Neural cell (in vitro differentiated cells): ENCODE measurements at regions not wholly inside any gene's neighbourhood (a gene's known extent, or its start where the extent isn't known, plus 50 kb on each side); places are given as distances from the start of the nearest gene placed in this dataset.

Source experiments
- H2AFZ ChIP-seq: fragments of 200-600, 300-800 bp; sonication (generic), shearing (Covaris generic); 2 replicates; pipeline ENCODE4 v1.6.0; 2014; ENCODE audit warnings: low read depth, mild to moderate bottlenecking, antibody characterized with exemption, low read length, moderate library complexity
- H3F3A ChIP-seq: fragments of 200-600 bp; shearing (Covaris generic); 2 replicates; pipeline ENCODE4 v1.6.1; 2016; ENCODE audit warnings: mild to moderate bottlenecking, moderate library complexity, mixed read lengths, antibody characterized with exemption, low read length; ENCODE audit not compliant: insufficient read depth, poor library complexity, severe bottlenecking
- H3K27ac ChIP-seq: fragments of 200-600, 300-800 bp; sonication (generic), shearing (Covaris generic); 2 replicates; pipeline ENCODE4 v1.5.1; 2014; ENCODE audit warnings: mild to moderate bottlenecking, low read length, moderate library complexity
- H3K27me3 ChIP-seq: fragments of 300-800, 200-600 bp; sonication (generic), shearing (Covaris generic); 2 replicates; pipeline ENCODE4 v1.6.0; 2014; ENCODE audit warnings: mild to moderate bottlenecking, low read depth, low read length, moderate library complexity; ENCODE audit not compliant: insufficient read depth
- H3K36me3 ChIP-seq: fragments of 300-800, 200-600 bp; sonication (generic), shearing (Covaris generic); 2 replicates; pipeline ENCODE4 v1.5.1; 2014; ENCODE audit warnings: mild to moderate bottlenecking, antibody characterized with exemption, low read length, moderate library complexity; ENCODE audit not compliant: insufficient read depth
- H3K4me2 ChIP-seq: fragments of 300-800, 200-600 bp; sonication (generic), shearing (Covaris generic); 2 replicates; pipeline ENCODE4 v1.6.0; 2014; ENCODE audit warnings: mild to moderate bottlenecking, low read length
- H3K4me3 ChIP-seq: fragments of 300-800, 200-600 bp; sonication (generic), shearing (Covaris generic); 2 replicates; pipeline ENCODE4 v1.5.1; 2014; ENCODE audit warnings: mild to moderate bottlenecking, low read length, moderate library complexity
- H3K79me2 ChIP-seq: fragments of 200-600 bp; shearing (Covaris generic); replicated peaks from 2 replicates; pipeline ENCODE4 v1.6.0; 2014; ENCODE audit warnings: mild to moderate bottlenecking, low read length, moderate library complexity; ENCODE audit not compliant: insufficient read depth
- H3K9ac ChIP-seq: fragments of 300-800, 200-600 bp; sonication (generic), shearing (Covaris generic); 2 replicates; pipeline ENCODE4 v1.6.1; 2016; ENCODE audit warnings: mild to moderate bottlenecking, low read length, mixed read lengths
- H3K9me2 ChIP-seq: fragments of 200-600 bp; shearing (Covaris generic); 2 replicates; pipeline ENCODE4 v1.6.1; 2016; ENCODE audit warnings: mild to moderate bottlenecking, low read length, mixed read lengths; ENCODE audit not compliant: insufficient read depth
- H3K9me3 ChIP-seq: fragments of 200-600, 300-800 bp; sonication (generic), shearing (Covaris generic); 2 replicates; pipeline ENCODE4 v1.6.1; 2016; ENCODE audit warnings: mild to moderate bottlenecking, mixed run types, low read length, moderate library complexity, mixed read lengths
- H4K20me1 ChIP-seq: fragments of 200-600 bp; shearing (Covaris generic); 2 replicates; pipeline ENCODE4 v1.6.1; 2016; ENCODE audit warnings: mild to moderate bottlenecking, mixed run types; ENCODE audit not compliant: insufficient read depth
- EP300 ChIP-seq: fragments of 450-650 bp; conservative IDR thresholded peaks from 2 replicates; pipeline ENCODE4 v1.6.1; 2014; ENCODE audit warnings: antibody characterized with exemption, mild to moderate bottlenecking, moderate library complexity; ENCODE audit not compliant: poor library complexity, severe bottlenecking
- EZH2 ChIP-seq: fragments of 200-600, 300-800 bp; shearing (Covaris generic), sonication (generic); IDR thresholded peaks from 2 replicates; pipeline ENCODE4 v1.6.1; 2014; ENCODE audit warnings: antibody characterized with exemption, low read length, borderline replicate concordance, mild to moderate bottlenecking; ENCODE audit not compliant: insufficient read depth, poor library complexity, severe bottlenecking
- MXI1 ChIP-seq: fragments of 450-650 bp; conservative IDR thresholded peaks from 2 replicates; pipeline ENCODE4 v1.6.1; 2014; ENCODE audit warnings: antibody characterized with exemption, mild to moderate bottlenecking; ENCODE audit not compliant: poor library complexity, severe bottlenecking
- POLR2AphosphoS5 ChIP-seq: IDR thresholded peaks from 2 replicates; pipeline ENCODE4 v1.6.1; 2012
- RAD21 ChIP-seq: fragments of 450-650 bp; conservative IDR thresholded peaks from 2 replicates; pipeline ENCODE4 v1.6.1; 2014; ENCODE audit warnings: antibody characterized with exemption, mild to moderate bottlenecking, moderate library complexity
- REST ChIP-seq: IDR thresholded peaks from 2 replicates; pipeline ENCODE4 v1.6.1; 2012; ENCODE audit warnings: borderline replicate concordance
- SMC3 ChIP-seq: fragments of 450-650 bp; conservative IDR thresholded peaks from 2 replicates; pipeline ENCODE4 v1.6.1; 2014; ENCODE audit warnings: antibody characterized with exemption, mild to moderate bottlenecking, moderate library complexity; ENCODE audit not compliant: poor library complexity
- TAF1 ChIP-seq: IDR thresholded peaks from 2 replicates; pipeline ENCODE4 v1.6.1; 2012; ENCODE audit warnings: low read depth
- TF ChIP-seq, protein P1 (sequence below): fragments of 450-650 bp; IDR thresholded peaks from 2 replicates; pipeline ENCODE4 v1.5.1; 2014; ENCODE audit warnings: antibody characterized with exemption, mild to moderate bottlenecking, moderate library complexity; ENCODE audit not compliant: poor library complexity, severe bottlenecking

DNA sequence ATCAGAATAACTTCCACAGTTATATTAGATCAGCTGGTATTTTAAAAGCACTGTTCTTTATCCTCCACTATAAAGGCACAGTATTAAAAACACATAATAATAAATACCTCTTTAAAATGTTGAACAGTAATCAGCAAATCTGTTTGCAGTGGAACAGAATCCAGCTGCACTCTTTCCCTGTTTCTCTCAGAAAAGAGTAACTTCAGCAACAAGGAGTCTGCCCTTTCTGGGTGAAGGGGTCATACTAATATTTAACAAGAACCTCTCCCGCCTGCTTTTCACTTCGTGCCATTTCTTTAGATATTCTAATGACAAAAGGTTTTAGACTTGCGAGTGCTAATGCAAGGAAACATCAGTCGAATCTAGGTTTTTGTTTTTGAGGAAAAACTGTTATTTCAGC is 194.2 kb upstream of the FMN2 start:
- no peaks in the 10 kb centered on the region for H3K9me2 ChIP-seq
- H4K20me1 ChIP-seq: no peaks in the 10 kb centered on the region
- H3K36me3 ChIP-seq: no peaks in the 10 kb centered on the region
- H3K9me3 ChIP-seq: no peaks in the 10 kb centered on the region
- H3K27ac ChIP-seq: no peak overlapping the region
- no peaks in the 10 kb centered on the region for H3F3A ChIP-seq
- TF ChIP-seq RAD21: no peak
- TF ChIP-seq, protein P1, sequence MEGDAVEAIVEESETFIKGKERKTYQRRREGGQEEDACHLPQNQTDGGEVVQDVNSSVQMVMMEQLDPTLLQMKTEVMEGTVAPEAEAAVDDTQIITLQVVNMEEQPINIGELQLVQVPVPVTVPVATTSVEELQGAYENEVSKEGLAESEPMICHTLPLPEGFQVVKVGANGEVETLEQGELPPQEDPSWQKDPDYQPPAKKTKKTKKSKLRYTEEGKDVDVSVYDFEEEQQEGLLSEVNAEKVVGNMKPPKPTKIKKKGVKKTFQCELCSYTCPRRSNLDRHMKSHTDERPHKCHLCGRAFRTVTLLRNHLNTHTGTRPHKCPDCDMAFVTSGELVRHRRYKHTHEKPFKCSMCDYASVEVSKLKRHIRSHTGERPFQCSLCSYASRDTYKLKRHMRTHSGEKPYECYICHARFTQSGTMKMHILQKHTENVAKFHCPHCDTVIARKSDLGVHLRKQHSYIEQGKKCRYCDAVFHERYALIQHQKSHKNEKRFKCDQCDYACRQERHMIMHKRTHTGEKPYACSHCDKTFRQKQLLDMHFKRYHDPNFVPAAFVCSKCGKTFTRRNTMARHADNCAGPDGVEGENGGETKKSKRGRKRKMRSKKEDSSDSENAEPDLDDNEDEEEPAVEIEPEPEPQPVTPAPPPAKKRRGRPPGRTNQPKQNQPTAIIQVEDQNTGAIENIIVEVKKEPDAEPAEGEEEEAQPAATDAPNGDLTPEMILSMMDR: no peak
- no peak for TF ChIP-seq MXI1
- no peak for TF ChIP-seq EZH2
- no peak for TF ChIP-seq SMC3
- no peak for TF ChIP-seq POLR2AphosphoS5
- TF ChIP-seq TAF1: no peak
- TF ChIP-seq REST: no peak
- no peak for TF ChIP-seq EP300
- no peak overlapping the region for H3K4me3 ChIP-seq
- H3K79me2 ChIP-seq: no peaks in the 10 kb centered on the region
- H3K4me2 ChIP-seq: no peak overlapping the region
- H3K9ac ChIP-seq: no peak overlapping the region
- no peak overlapping the region for H2AFZ ChIP-seq
- no peaks in the 10 kb centered on the region for H3K27me3 ChIP-seq

DNA sequence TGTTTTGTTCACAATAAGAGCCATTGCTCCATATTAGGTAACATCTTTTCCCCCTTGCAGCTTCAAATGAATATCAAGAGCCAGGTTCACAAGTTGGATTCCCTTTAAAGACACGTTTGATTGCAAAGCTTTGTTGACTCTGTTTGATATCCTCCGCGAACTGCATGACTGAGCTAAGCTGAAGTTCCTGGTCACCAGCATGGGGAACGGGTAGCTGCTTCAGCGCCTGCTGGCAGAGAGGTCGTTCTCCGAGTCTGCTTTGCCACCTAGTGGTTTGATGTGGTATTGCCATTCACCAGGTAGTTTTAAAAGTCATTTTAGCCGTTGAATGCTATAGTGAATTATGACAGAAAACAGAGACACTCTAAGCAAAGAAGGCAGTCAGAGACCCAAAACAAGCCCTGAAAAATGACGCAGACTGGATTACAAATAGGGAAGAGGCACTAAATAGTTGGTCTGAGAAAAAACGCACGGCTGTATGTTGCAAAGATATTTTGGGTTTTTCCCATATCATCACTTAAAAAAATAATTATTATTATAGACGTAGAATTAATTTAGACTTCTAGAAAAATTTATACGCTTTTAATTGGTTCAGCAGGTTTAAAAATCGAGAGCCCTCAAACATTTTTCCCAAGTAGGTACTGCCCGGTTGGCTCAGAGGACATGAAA is 193.5 kb upstream of the FMN2 start:
- no peak overlapping the region for H2AFZ ChIP-seq
- no peaks in the 10 kb centered on the region for H3K27me3 ChIP-seq
- TF ChIP-seq TAF1: no peak
- no peak for TF ChIP-seq EZH2
- TF ChIP-seq REST: no peak
- TF ChIP-seq EP300: no peak
- TF ChIP-seq POLR2AphosphoS5: no peak
- TF ChIP-seq, protein P1: peak; percentile 96
- TF ChIP-seq SMC3: peak; percentile 98
- TF ChIP-seq MXI1: peak; percentile 21
- TF ChIP-seq RAD21: peak; percentile 100
- no peak overlapping the region for H3K27ac ChIP-seq
- H3K9me2 ChIP-seq: no peaks in the 10 kb centered on the region
- H3K79me2 ChIP-seq: no peaks in the 10 kb centered on the region
- no peaks in the 10 kb centered on the region for H3K36me3 ChIP-seq
- no peaks in the 10 kb centered on the region for H3K9me3 ChIP-seq
- H3F3A ChIP-seq: no peaks in the 10 kb centered on the region
- H3K9ac ChIP-seq: no peak overlapping the region
- no peaks in the 10 kb centered on the region for H4K20me1 ChIP-seq
- H3K4me2 ChIP-seq: no peak overlapping the region
- no peak overlapping the region for H3K4me3 ChIP-seq
